HG03103 (cell line): ENCODE measurements at regions not wholly inside any gene's neighbourhood (a gene's known extent, or its start where the extent isn't known, plus 50 kb on each side); places are given as distances from the start of the nearest gene placed in this dataset.
"Not testable (repeated sequence)": the region's sequence is repeated elsewhere in the genome, so short reads cannot be mapped to it uniquely, and the experiment has no call there.

Experiments
- ATAC-seq: cut with Tn5 transposase; IDR thresholded peaks from one replicate; pipeline ENCODE4 v1.9.1; 2021; ENCODE audit warnings: low read depth; ENCODE audit not compliant: unreplicated experiment

- ATAC-seq, result no peak
Observed at GRCh38 chr15:30830961-30831360, 72.8 kb upstream of the FAN1 start.

- ATAC-seq, result not testable (repeated sequence)
Observed at GRCh38 chr15:30833379-30833778, 70.3 kb upstream of the FAN1 start.

GRCh38 chr15:30841639-30842038 lies 62.1 kb upstream of the FAN1 start:
- not testable (repeated sequence) for ATAC-seq

GRCh38 chr15:30842798-30843472 lies 60.8 kb upstream of the FAN1 start:
- ATAC-seq, result peak; percentile 95

GRCh38 chr15:30845536-30845935 lies 58.2 kb upstream of the FAN1 start:
- ATAC-seq, result not testable (repeated sequence)
